HG03045 (cell line): ENCODE measurements at regions not wholly inside any gene's neighbourhood (a gene's known extent, or its start where the extent isn't known, plus 50 kb on each side); places are given as distances from the start of the nearest gene placed in this dataset.
"Not testable (repeated sequence)": the region's sequence is repeated elsewhere in the genome, so short reads cannot be mapped to it uniquely, and the experiment has no call there.

ENCODE experiments used
- ATAC-seq: cut with Tn5 transposase; IDR thresholded peaks from one replicate; pipeline ENCODE4 v1.9.1; 2021; ENCODE audit warnings: mild to moderate bottlenecking, moderate library complexity; ENCODE audit not compliant: unreplicated experiment

- ATAC-seq = no peak
These were observed 323.9 kb upstream of the ID2 start for GRCh38 chr2:8357738-8358518.

- no peak for ATAC-seq
These were observed 319.9 kb upstream of the ID2 start for GRCh38 chr2:8361930-8362329.

GRCh38 chr2:8363161-8363560, 318.7 kb upstream of the ID2 start:
- no peak for ATAC-seq

- ATAC-seq = no peak
These were observed 317.2 kb upstream of the ID2 start for GRCh38 chr2:8364668-8365067.

GRCh38 chr2:8365331-8365910, 316.4 kb upstream of the ID2 start:
- ATAC-seq = no peak

- ATAC-seq = no peak
These were observed 314.0 kb upstream of the ID2 start for GRCh38 chr2:8367833-8368232.

- peak; percentile 88 for ATAC-seq
These were observed 313.4 kb upstream of the ID2 start for GRCh38 chr2:8368463-8368862.

- no peak for ATAC-seq
These were observed 312.3 kb upstream of the ID2 start for GRCh38 chr2:8369522-8369921.

- ATAC-seq = no peak
These were observed 311.5 kb upstream of the ID2 start for GRCh38 chr2:8370258-8370802.

GRCh38 chr2:8371653-8372052, 310.2 kb upstream of the ID2 start:
- no peak for ATAC-seq

GRCh38 chr2:8374782-8375181, 307.1 kb upstream of the ID2 start:
- no peak for ATAC-seq

- no peak for ATAC-seq
These were observed 305.0 kb upstream of the ID2 start for GRCh38 chr2:8376603-8377410.

- ATAC-seq = peak; percentile 66
These were observed 303.6 kb upstream of the ID2 start for GRCh38 chr2:8378016-8378810.

GRCh38 chr2:8379128-8379527, 302.7 kb upstream of the ID2 start:
- no peak for ATAC-seq

- ATAC-seq = no peak
These were observed 302.3 kb upstream of the ID2 start for GRCh38 chr2:8379549-8379948.

GRCh38 chr2:8380026-8380425, 301.8 kb upstream of the ID2 start:
- ATAC-seq = no peak

GRCh38 chr2:8380566-8380965, 301.3 kb upstream of the ID2 start:
- ATAC-seq = peak; percentile 65

GRCh38 chr2:8382485-8382884, 299.4 kb upstream of the ID2 start:
- ATAC-seq = no peak

GRCh38 chr2:8386748-8387147, 295.1 kb upstream of the ID2 start:
- not testable (repeated sequence) for ATAC-seq

- ATAC-seq = no peak
These were observed 293.1 kb upstream of the ID2 start for GRCh38 chr2:8388781-8389180.
